ENCODE measurements at regions not wholly inside any gene's neighbourhood (a gene's known extent, or its start where the extent isn't known, plus 50 kb on each side); places are given as distances from the start of the nearest gene placed in this dataset.
"Not testable (repeated sequence)": the region's sequence is repeated elsewhere in the genome, so short reads cannot be mapped to it uniquely, and the experiment has no call there.

- DNase-seq (ENCODE audit: low read depth, low spot score), result no peak
- in situ Hi-C loops (cut with HindIII; ENCODE audit: low pct_unique_long_range_greater_than_20kb, low sequenced_read_pairs), result no loop called here
These were observed 274.3 kb upstream of the NR3C2 start for GRCh38 chr4:148716431-148717052.

GRCh38 chr4:148704291-148704690 lies 262.1 kb upstream of the NR3C2 start:
- in situ Hi-C loops (cut with HindIII; ENCODE audit: low pct_unique_long_range_greater_than_20kb, low sequenced_read_pairs), result no loop called here
- DNase-seq (ENCODE audit: low read depth, low spot score), result peak; percentile 4

- in situ Hi-C loops (cut with HindIII; ENCODE audit: low pct_unique_long_range_greater_than_20kb, low sequenced_read_pairs), result no loop called here
- DNase-seq (ENCODE audit: low read depth, low spot score), result no peak
These were observed 252.5 kb upstream of the NR3C2 start for GRCh38 chr4:148694702-148695101.

- in situ Hi-C loops (cut with HindIII; ENCODE audit: low pct_unique_long_range_greater_than_20kb, low sequenced_read_pairs), result no loop called here
- DNase-seq (ENCODE audit: low read depth, low spot score), result no peak
These were observed 251.9 kb upstream of the NR3C2 start for GRCh38 chr4:148693913-148694649.

- DNase-seq (ENCODE audit: low read depth, low spot score), result no peak
- in situ Hi-C loops (cut with HindIII; ENCODE audit: low pct_unique_long_range_greater_than_20kb, low sequenced_read_pairs), result no loop called here
These were observed 250.0 kb upstream of the NR3C2 start for GRCh38 chr4:148692242-148692641.

GRCh38 chr4:148686449-148686848 lies 244.2 kb upstream of the NR3C2 start:
- no peak for DNase-seq (ENCODE audit: low read depth, low spot score)
- in situ Hi-C loops (cut with HindIII; ENCODE audit: low pct_unique_long_range_greater_than_20kb, low sequenced_read_pairs), result no loop called here

- no peak for DNase-seq (ENCODE audit: low read depth, low spot score)
- in situ Hi-C loops (cut with HindIII; ENCODE audit: low pct_unique_long_range_greater_than_20kb, low sequenced_read_pairs), result no loop called here
These were observed 242.4 kb upstream of the NR3C2 start for GRCh38 chr4:148684638-148685037.

GRCh38 chr4:148680884-148681283 lies 238.7 kb upstream of the NR3C2 start:
- no peak for DNase-seq (ENCODE audit: low read depth, low spot score)
- in situ Hi-C loops (cut with HindIII; ENCODE audit: low pct_unique_long_range_greater_than_20kb, low sequenced_read_pairs), result no loop called here

GRCh38 chr4:148676344-148676743 lies 234.1 kb upstream of the NR3C2 start:
- in situ Hi-C loops (cut with HindIII; ENCODE audit: low pct_unique_long_range_greater_than_20kb, low sequenced_read_pairs), result no loop called here
- DNase-seq (ENCODE audit: low read depth, low spot score), result no peak

GRCh38 chr4:148674876-148675275 lies 232.7 kb upstream of the NR3C2 start:
- in situ Hi-C loops (cut with HindIII; ENCODE audit: low pct_unique_long_range_greater_than_20kb, low sequenced_read_pairs), result no loop called here
- no peak for DNase-seq (ENCODE audit: low read depth, low spot score)

GRCh38 chr4:148664636-148665035 lies 222.4 kb upstream of the NR3C2 start:
- no peak for DNase-seq (ENCODE audit: low read depth, low spot score)
- in situ Hi-C loops (cut with HindIII; ENCODE audit: low pct_unique_long_range_greater_than_20kb, low sequenced_read_pairs), result no loop called here

- in situ Hi-C loops (cut with HindIII; ENCODE audit: low pct_unique_long_range_greater_than_20kb, low sequenced_read_pairs), result no loop called here
- no peak for DNase-seq (ENCODE audit: low read depth, low spot score)
These were observed 211.9 kb upstream of the NR3C2 start for GRCh38 chr4:148654131-148654530.

- DNase-seq (ENCODE audit: low read depth, low spot score), result no peak
- in situ Hi-C loops (cut with HindIII; ENCODE audit: low pct_unique_long_range_greater_than_20kb, low sequenced_read_pairs), result no loop called here
These were observed 211.5 kb upstream of the NR3C2 start for GRCh38 chr4:148653681-148654080.

GRCh38 chr4:148651991-148652390 lies 209.8 kb upstream of the NR3C2 start:
- DNase-seq (ENCODE audit: low read depth, low spot score), result no peak
- in situ Hi-C loops (cut with HindIII; ENCODE audit: low pct_unique_long_range_greater_than_20kb, low sequenced_read_pairs), result no loop called here

GRCh38 chr4:148649652-148650331 lies 207.6 kb upstream of the NR3C2 start:
- DNase-seq (ENCODE audit: low read depth, low spot score), result no peak
- in situ Hi-C loops (cut with HindIII; ENCODE audit: low pct_unique_long_range_greater_than_20kb, low sequenced_read_pairs), result no loop called here

GRCh38 chr4:148643851-148644250 lies 201.6 kb upstream of the NR3C2 start:
- in situ Hi-C loops (cut with HindIII; ENCODE audit: low pct_unique_long_range_greater_than_20kb, low sequenced_read_pairs), result no loop called here

GRCh38 chr4:148642907-148643306 lies 200.7 kb upstream of the NR3C2 start:
- in situ Hi-C loops (cut with HindIII; ENCODE audit: low pct_unique_long_range_greater_than_20kb, low sequenced_read_pairs), result no loop called here

More at GRCh38 chr4:148643851-148644250, 201.6 kb upstream of the NR3C2 start:
- DNase-seq (ENCODE audit: low read depth, low spot score), result no peak

GRCh38 chr4:148638079-148638478 lies 195.9 kb upstream of the NR3C2 start:
- DNase-seq (ENCODE audit: low read depth, low spot score); in situ Hi-C loops (cut with HindIII; ENCODE audit: low pct_unique_long_range_greater_than_20kb, low sequenced_read_pairs): not testable (repeated sequence)

More at GRCh38 chr4:148642907-148643306, 200.7 kb upstream of the NR3C2 start:
- no peak for DNase-seq (ENCODE audit: low read depth, low spot score)

GRCh38 chr4:148637453-148637852 lies 195.2 kb upstream of the NR3C2 start:
- DNase-seq (ENCODE audit: low read depth, low spot score); in situ Hi-C loops (cut with HindIII; ENCODE audit: low pct_unique_long_range_greater_than_20kb, low sequenced_read_pairs): not testable (repeated sequence)

Data from SK-MEL-5 (cell line).